SJCRH30 (cell line): ENCODE measurements at regions not wholly inside any gene's neighbourhood (a gene's known extent, or its start where the extent isn't known, plus 50 kb on each side); places are given as distances from the start of the nearest gene placed in this dataset.
A peak's percentile ranks its signal among the peaks of the same experiment; 100 is the strongest.

Experiments
- DNase-seq, 2 experiments: peaks; one replicate each; pipeline ENCODE4 v3.0.0-alpha.2; 2015 to 2020
- H3K27ac ChIP-seq: fragments of 250-450 bp; sonication (Bioruptor Pico); 2 replicates; pipeline ENCODE4 v1.5.1; 2020; ENCODE audit warnings: mild to moderate bottlenecking, moderate library complexity
- H3K27me3 ChIP-seq: fragments of 250-450 bp; sonication (Bioruptor Pico); 2 replicates; pipeline ENCODE4 v1.5.1; 2020; ENCODE audit warnings: mild to moderate bottlenecking, moderate library complexity
- H3K36me3 ChIP-seq: fragments of 250-450 bp; sonication (Bioruptor Pico); 2 replicates; pipeline ENCODE4 v1.5.1; 2020; ENCODE audit warnings: mild to moderate bottlenecking, moderate library complexity
- H3K4me1 ChIP-seq: fragments of 250-450 bp; sonication (Bioruptor Pico); 2 replicates; pipeline ENCODE4 v1.5.1; 2020; ENCODE audit warnings: mild to moderate bottlenecking, moderate library complexity
- H3K4me3 ChIP-seq: fragments of 250-450 bp; sonication (Bioruptor Pico); 2 replicates; pipeline ENCODE4 v1.5.1; 2020; ENCODE audit warnings: mild to moderate bottlenecking, moderate library complexity
- H3K9me3 ChIP-seq: fragments of 250-450 bp; sonication (Bioruptor Pico); replicated peaks from 2 replicates; pipeline ENCODE4 v1.5.1; 2020; ENCODE audit warnings: mild to moderate bottlenecking, moderate library complexity

DNA sequence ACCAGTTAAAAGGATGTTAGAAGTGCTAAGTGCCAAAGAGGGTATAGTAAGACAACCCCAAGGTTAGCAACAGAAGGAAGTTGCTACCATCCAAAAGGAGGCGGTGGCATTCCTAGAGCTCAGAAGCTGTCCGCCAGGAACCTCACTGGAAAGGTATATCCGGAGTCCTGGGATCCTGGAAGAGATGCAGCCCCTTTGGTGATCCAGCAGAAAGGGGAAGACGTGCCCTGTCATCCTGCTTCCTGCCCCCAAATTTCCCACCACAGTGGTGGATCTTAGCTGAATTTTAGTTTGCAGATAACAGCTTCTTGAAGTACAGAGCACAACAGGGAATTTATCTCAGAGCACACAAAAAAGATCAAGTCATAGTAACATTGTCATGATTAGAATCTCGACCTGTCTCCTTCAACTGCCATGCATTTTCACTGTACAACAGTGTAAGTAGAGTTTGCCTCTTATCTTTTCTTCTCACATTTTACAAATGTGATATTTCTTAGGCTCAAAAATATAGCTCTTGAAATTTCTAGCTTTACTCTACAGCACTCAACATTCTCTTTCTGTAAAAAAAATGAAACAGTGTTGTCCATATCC lies 526.3 kb downstream of the SOX5 start:
- Histone ChIP-seq H3K9me3 (no peaks in the 10 kb centered on the region), H3K4me3 (no peak overlapping the region), H3K27me3 (no peaks in the 10 kb centered on the region), H3K27ac (no peak overlapping the region), H3K36me3 (no peaks in the 10 kb centered on the region), H3K4me1 (no peaks in the 10 kb centered on the region)
- no peak for DNase-seq

DNA sequence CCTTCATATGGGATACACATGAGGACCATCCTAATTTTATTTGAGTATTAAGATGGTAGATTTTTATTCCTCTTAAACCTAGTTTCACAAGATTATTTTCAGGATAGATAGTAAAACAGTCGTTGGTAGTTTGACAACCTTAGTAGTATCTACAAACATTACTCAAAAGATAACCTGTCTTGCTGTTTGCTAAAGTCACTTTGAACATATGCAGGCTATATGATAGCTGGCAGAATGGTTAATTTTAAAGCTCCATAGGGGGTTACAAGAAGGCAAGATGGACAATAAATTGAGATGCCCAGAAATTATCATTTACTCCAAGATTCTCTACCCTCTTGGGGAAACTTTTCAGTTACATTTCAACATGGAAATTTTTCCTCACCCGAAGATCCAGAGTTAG lies 525.7 kb downstream of the SOX5 start:
- H3K27ac ChIP-seq = no peak overlapping the region
- no peak for DNase-seq
- no peaks in the 10 kb centered on the region for H3K27me3 ChIP-seq
- no peaks in the 10 kb centered on the region for H3K36me3 ChIP-seq
- H3K4me1 ChIP-seq = no peaks in the 10 kb centered on the region
- H3K9me3 ChIP-seq = no peaks in the 10 kb centered on the region
- H3K4me3 ChIP-seq = no peak overlapping the region

DNA sequence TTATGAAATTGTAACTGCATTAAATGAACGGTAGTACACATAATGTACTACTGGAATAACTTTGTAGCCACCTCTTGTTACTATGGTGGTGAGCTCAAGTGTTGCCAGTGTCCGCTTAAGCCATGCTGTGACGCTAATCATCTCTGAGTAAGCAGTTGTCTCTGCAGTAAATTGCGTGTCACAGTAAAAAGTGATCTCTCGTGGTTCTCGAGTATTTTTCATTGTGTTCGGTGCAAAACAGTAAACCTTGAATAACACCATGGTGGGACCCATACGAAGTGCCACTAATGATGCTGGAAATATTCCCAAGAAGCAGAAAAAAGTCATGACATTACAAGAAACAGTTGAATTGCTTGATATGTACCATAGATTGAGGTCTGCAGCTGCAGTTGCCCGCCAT lies 524.8 kb downstream of the SOX5 start:
- no peaks in the 10 kb centered on the region for H3K4me1 ChIP-seq
- DNase-seq = peak in 1 of 2 experiments; percentile 47
- H3K9me3 ChIP-seq = no peaks in the 10 kb centered on the region
- H3K27me3 ChIP-seq = no peaks in the 10 kb centered on the region
- no peak overlapping the region for H3K27ac ChIP-seq
- H3K36me3 ChIP-seq = no peaks in the 10 kb centered on the region
- peak overlapping the region; percentile 20 for H3K4me3 ChIP-seq

DNA sequence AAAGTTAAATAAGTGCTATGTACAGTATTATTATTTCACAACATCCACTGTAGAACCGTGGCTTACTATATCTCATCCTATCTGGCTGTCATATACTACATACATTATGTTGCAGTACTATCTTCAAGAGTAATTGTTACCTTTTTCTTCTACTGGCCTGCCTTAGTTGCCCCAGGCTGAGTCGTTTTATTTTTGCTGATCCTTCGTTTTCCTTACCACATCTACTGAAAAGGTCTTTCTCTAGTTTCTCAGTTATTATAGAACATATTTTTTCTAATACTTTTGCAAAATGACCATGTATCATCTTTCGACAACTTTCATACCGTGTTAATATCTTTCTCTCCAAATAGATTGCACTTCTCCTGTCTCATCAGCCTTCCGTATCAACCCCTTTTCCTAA lies 523.1 kb downstream of the SOX5 start:
- Histone ChIP-seq H3K9me3 (no peaks in the 10 kb centered on the region), H3K4me3 (no peak overlapping the region), H3K4me1 (no peaks in the 10 kb centered on the region), H3K27me3 (no peaks in the 10 kb centered on the region), H3K36me3 (no peaks in the 10 kb centered on the region), H3K27ac (no peak overlapping the region)
- no peak for DNase-seq

DNA sequence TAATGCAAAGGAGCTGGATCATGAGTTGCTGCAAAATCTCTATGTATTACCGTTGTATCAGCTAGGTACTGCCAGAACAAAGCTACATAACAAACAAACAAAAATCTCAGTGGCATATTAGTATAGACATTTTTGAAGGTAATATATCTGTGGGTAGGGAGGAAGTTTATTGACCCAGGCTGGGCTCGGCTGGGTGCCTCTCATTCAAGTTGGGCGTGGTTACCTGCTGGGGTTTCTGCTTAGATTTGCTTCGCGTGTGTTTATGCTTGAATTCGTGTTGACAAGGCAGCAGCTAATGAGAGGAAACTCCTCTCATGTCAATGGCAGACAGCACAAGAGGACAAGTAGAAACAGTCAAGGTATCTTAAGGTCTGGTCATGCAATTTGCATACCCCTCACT lies 520.7 kb downstream of the SOX5 start:
- no peaks in the 10 kb centered on the region for H3K9me3 ChIP-seq
- H3K4me3 ChIP-seq = no peak overlapping the region
- no peaks in the 10 kb centered on the region for H3K36me3 ChIP-seq
- no peak overlapping the region for H3K27ac ChIP-seq
- DNase-seq = no peak
- H3K27me3 ChIP-seq = no peaks in the 10 kb centered on the region
- no peaks in the 10 kb centered on the region for H3K4me1 ChIP-seq

DNA sequence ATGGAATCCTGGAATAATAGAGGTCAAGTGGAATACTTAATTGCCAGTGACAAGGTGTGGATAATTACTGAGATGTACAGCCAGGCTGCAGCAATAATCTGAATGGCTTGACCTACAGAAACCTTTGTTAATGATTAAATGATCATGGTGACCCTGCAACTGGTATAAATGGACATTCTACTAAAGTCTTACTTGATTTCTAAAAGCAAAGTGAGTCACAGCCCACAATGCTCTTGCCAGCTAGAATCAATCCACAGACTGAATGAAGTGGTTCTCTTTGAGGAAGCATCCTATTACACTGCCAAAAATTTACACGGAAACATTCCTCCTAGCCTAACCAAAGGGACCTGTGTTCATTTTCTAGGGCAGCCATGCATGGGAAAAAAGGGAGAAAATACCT lies 518.5 kb downstream of the SOX5 start:
- H3K9me3 ChIP-seq = no peaks in the 10 kb centered on the region
- no peaks in the 10 kb centered on the region for H3K27me3 ChIP-seq
- H3K27ac ChIP-seq = no peak overlapping the region
- no peaks in the 10 kb centered on the region for H3K36me3 ChIP-seq
- DNase-seq = no peak
- no peak overlapping the region for H3K4me3 ChIP-seq
- no peaks in the 10 kb centered on the region for H3K4me1 ChIP-seq

DNA sequence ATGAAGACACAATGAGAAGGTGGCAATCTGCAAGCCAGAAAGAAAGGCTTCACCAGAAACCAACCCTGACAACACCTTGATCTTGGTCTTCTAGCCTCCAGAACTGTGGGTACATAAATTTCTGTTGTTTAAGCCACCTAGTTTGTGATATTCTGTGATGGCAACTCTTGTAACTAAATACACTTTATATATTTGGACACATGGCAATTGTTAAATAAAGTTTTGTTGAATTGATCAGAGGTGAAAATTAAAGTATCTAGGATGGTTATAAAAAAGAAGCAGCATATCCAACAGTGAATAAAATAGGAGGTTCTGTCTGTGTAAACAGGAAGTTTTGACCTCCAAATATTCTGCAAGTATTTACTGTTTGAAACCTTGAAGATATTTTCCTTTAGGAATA lies 516.3 kb downstream of the SOX5 start:
- Histone ChIP-seq H3K9me3 (no peaks in the 10 kb centered on the region), H3K4me3 (no peak overlapping the region)

DNA sequence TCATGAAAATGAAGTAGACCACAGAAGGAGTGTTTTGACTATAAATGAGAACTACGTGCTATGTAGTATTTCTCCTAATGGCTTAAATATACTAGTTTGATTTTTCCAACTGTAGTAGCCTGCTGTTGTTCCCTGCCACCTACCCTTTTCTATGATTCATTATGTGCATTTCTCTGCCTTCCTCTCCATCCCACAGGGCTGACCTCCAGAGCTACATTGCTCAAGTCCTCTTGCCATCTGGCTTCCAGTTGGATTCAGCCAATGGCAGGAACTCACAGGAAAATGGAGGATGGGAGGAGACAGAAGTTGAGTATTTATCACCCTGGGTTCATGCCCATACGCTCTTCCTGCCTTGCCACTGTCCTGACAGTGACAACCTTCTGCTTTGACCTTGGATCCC lies 515.3 kb downstream of the SOX5 start:
- H3K4me1 ChIP-seq = no peaks in the 10 kb centered on the region
- H3K9me3 ChIP-seq = no peaks in the 10 kb centered on the region
- no peak for DNase-seq
- H3K4me3 ChIP-seq = no peak overlapping the region
- no peaks in the 10 kb centered on the region for H3K27me3 ChIP-seq
- no peak overlapping the region for H3K27ac ChIP-seq
- H3K36me3 ChIP-seq = no peaks in the 10 kb centered on the region

More for the DNA sequence above, 516.3 kb downstream of the SOX5 start:
- no peak for DNase-seq
- Histone ChIP-seq H3K27ac (no peak overlapping the region), H3K27me3 (no peaks in the 10 kb centered on the region), H3K4me1 (no peaks in the 10 kb centered on the region), H3K36me3 (no peaks in the 10 kb centered on the region)

DNA sequence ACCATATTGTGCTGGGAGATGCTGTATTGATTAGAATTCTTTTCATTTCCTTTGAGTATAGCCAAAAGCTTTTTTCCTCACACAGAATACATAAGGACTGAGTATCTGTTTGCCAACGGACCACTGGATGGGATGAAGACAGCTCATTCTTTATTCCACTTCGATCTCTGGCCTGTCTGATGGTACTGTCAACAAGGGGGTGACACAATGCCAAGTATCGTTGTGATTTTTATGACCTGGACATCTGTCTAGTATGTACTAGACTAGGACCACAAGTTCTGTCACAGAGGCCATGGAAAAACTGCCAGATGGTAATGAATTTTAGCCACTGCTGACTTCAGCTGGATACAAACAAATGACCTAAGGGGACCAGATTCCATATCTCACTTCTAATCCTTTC lies 502.7 kb downstream of the SOX5 start:
- no peak overlapping the region for H3K4me3 ChIP-seq
- H3K27me3 ChIP-seq = no peaks in the 10 kb centered on the region
- no peaks in the 10 kb centered on the region for H3K9me3 ChIP-seq
- no peak overlapping the region for H3K27ac ChIP-seq
- no peaks in the 10 kb centered on the region for H3K4me1 ChIP-seq
- DNase-seq = no peak
- no peaks in the 10 kb centered on the region for H3K36me3 ChIP-seq

DNA sequence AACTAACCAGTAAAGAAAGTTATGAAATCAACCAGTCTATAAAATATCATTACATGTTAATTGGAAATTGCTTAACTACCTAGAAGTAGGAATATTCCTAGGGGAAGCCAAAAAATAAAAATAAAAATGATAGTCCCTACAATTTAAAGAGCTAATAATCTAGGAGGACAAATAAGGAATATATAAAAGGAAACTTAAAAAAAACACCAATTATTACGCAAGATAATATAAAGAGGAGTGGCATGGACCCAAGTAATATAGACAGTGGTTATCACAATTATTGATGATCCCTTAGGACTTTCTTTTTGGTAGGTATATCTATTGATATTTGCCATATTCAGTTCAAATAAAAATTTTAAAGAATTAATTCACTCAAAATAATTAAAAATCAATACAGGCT lies 498.7 kb downstream of the SOX5 start:
- Histone ChIP-seq H3K36me3 (no peaks in the 10 kb centered on the region), H3K27me3 (no peaks in the 10 kb centered on the region), H3K9me3 (no peaks in the 10 kb centered on the region), H3K4me1 (0 out of 2 replicates have a peak, but pooled peaks cover 2% of the 10 kb centered on the region), H3K27ac (no peak overlapping the region), H3K4me3 (no peak overlapping the region)
- DNase-seq = no peak

DNA sequence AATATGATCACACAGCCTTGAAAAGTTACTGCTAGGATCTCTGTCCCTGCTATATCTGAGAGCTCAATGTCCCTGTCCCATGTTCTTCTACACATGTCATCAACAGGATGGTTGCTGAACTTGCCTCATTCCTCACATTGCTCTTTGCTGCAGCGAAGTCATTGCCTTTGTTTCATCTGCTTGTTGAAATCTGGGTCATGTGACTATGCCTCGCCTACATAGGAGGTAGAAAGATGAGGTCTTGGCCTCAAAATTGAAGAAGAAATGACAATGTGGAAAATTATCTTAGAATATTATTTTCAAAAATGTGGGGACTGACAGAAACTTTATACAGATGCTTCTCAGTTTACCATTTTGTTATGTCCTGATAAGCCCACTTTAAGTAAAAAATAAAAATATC lies 494.2 kb downstream of the SOX5 start:
- no peaks in the 10 kb centered on the region for H3K9me3 ChIP-seq

DNA sequence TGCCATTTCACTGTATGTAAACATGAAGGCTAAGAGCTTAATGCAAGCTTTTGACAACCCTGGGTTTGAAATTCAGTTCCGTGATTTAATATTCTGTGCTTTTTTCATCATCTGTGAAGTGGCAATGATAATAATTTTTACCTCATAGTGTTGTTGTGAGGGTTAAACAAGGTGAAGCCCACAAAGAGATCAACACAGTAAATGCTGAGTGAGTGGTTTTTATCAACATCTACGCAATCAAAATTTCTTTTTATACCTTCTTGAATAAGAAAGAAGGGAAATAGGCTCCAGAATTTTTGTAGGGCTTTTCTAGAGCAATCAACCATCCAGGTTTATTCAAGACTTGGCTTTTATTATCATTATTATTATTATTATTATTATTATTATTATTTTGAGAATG lies 490.8 kb downstream of the SOX5 start:
- no peaks in the 10 kb centered on the region for H3K9me3 ChIP-seq
- H3K27ac ChIP-seq = no peak overlapping the region
- no peak for DNase-seq
- H3K4me3 ChIP-seq = no peak overlapping the region
- H3K36me3 ChIP-seq = no peaks in the 10 kb centered on the region
- H3K4me1 ChIP-seq = 0 out of 2 replicates have a peak, but pooled peaks cover 2% of the 10 kb centered on the region
- H3K27me3 ChIP-seq = no peaks in the 10 kb centered on the region

More for the DNA sequence above, 494.2 kb downstream of the SOX5 start:
- no peak overlapping the region for H3K4me3 ChIP-seq
- no peak overlapping the region for H3K27ac ChIP-seq
- DNase-seq = no peak
- no peaks in the 10 kb centered on the region for H3K36me3 ChIP-seq
- 0 out of 2 replicates have a peak, but pooled peaks cover 2% of the 10 kb centered on the region for H3K4me1 ChIP-seq
- no peaks in the 10 kb centered on the region for H3K27me3 ChIP-seq

DNA sequence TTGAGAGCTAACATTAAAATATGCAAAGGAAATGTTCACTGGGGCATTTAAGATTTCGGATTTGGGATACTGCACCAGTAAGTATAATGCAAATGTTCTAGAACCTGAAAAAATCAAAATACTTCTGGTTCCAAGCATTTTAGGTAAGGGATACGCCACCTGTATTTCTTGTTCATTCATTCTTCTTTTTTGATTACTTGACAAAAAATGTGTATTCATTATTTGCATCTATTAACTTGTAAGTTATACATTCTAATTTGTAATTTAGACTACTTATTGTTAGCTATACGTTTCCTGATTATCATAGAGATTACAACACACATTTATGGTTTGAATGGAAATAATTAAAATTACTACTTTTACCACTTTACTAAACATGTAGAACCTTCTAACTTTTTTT lies 486.9 kb downstream of the SOX5 start:
- Histone ChIP-seq H3K27me3 (no peaks in the 10 kb centered on the region), H3K4me3 (no peak overlapping the region), H3K4me1 (no peaks in the 10 kb centered on the region), H3K36me3 (no peaks in the 10 kb centered on the region), H3K9me3 (no peaks in the 10 kb centered on the region; the same call in 1 of the 2 replicates), H3K27ac (no peak overlapping the region)
- no peak for DNase-seq

DNA sequence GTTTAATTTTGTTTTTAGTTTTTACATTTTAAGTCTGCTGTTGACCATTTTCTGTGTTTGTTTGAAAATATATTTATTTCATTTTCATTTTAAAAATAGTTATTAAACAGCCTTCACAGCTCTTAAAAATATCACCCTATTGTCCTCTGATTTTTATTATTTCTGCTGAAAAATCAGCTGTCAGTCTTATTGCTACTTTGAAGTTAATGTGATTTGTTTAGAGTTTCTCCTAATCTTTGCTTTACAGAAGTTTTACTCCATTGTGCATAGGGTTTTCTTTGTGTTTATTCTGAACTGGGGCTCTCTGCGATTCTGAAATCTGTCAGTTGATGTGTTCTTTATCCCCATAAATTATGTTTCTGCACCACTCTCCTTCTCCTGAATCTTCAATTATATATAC lies 486.3 kb downstream of the SOX5 start:
- Histone ChIP-seq H3K4me3 (no peak overlapping the region), H3K4me1 (no peaks in the 10 kb centered on the region), H3K27me3 (no peaks in the 10 kb centered on the region), H3K27ac (no peak overlapping the region), H3K36me3 (no peaks in the 10 kb centered on the region), H3K9me3 (no peaks in the 10 kb centered on the region; the same call in 1 of the 2 replicates)
- DNase-seq = no peak

DNA sequence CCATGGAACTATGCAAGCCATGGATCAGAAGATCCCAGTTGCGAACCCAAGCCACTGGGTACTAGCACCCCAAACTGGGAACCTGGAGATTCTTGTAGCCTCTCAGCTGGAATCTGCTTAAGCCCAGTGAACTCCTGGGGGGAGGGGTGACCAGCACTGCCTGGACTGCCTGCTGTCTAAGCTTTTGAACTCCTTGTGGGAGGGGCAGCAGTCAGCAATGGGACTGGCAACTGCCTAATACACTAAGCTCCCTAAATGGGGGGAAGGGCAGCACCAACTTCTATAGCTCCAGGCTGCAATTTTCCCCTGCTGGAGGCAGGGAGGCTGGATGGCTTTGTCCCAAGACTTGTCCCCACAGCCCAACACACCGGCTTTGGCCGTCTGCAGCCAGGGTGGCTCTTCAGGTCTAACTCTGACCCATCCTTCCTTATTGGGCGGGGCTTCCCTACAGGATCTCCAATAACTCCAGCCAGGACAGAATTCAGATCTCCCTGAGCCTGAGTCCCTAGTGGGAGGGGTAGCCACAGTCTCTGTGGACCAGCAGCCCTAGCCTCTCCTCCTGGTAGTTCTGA lies 485.1 kb downstream of the SOX5 start:
- DNase-seq = no peak
- H3K9me3 ChIP-seq = no peaks in the 10 kb centered on the region; the same call in 1 of the 2 replicates
- H3K4me3 ChIP-seq = no peak overlapping the region
- H3K27ac ChIP-seq = no peak overlapping the region
- no peaks in the 10 kb centered on the region for H3K36me3 ChIP-seq
- no peaks in the 10 kb centered on the region for H3K27me3 ChIP-seq
- H3K4me1 ChIP-seq = no peaks in the 10 kb centered on the region

DNA sequence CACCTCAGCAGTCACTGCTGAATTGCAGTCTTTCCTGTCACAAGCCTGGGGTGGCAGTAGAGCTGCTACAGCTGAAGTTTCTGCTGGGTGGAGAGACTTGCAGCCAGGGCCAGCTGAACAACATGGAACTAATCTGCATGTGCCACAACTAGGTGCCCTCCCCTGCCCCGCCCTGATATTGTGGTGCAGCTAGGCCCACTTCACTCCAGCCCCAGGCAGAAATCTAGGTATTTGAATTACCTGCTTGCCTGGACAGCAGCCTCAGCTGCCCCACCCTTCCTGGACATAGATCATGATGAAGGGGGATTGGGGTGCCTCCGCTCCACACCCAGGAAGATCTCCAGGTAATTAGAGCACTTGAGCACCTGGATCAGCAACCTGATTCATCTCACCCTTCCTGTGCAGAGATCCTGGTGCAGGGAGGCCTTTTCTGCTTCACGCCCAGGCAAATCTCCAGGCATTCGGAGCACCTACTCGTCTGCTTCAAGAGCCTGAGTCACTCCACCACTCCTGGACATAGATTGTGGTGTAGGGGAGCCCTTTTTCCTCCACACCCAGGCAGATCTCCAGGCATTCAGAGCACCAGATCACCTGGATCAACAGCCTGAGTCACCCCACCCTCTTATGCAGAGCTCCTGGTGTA lies 477.0 kb downstream of the SOX5 start:
- Histone ChIP-seq H3K27ac (no peak overlapping the region), H3K27me3 (no peaks in the 10 kb centered on the region), H3K36me3 (no peaks in the 10 kb centered on the region), H3K4me1 (no peaks in the 10 kb centered on the region), H3K4me3 (no peak overlapping the region), H3K9me3 (no peaks in the 10 kb centered on the region)
- no peak for DNase-seq
